ENCODE measurements at regions not wholly inside any gene's neighbourhood (a gene's known extent, or its start where the extent isn't known, plus 50 kb on each side); places are given as distances from the start of the nearest gene placed in this dataset.
"Not testable (repeated sequence)": the region's sequence is repeated elsewhere in the genome, so short reads cannot be mapped to it uniquely, and the experiment has no call there.

- DNase-seq: no peak
These were observed 464.4 kb upstream of the TUSC1 start for GRCh38 chr9:26142631-26143030.

GRCh38 chr9:26142201-26142600, 464.0 kb upstream of the TUSC1 start:
- DNase-seq: no peak

GRCh38 chr9:26133537-26133936, 455.3 kb upstream of the TUSC1 start:
- DNase-seq: no peak

GRCh38 chr9:26132746-26133312, 454.6 kb upstream of the TUSC1 start:
- no peak for DNase-seq

- no peak for DNase-seq
These were observed 453.6 kb upstream of the TUSC1 start for GRCh38 chr9:26131886-26132285.

GRCh38 chr9:26129217-26129616, 451.0 kb upstream of the TUSC1 start:
- no peak for DNase-seq

GRCh38 chr9:26125693-26126092, 447.4 kb upstream of the TUSC1 start:
- no peak for DNase-seq

- not testable (repeated sequence) for DNase-seq
These were observed 437.8 kb upstream of the TUSC1 start for GRCh38 chr9:26116085-26116484.

GRCh38 chr9:26112724-26113123, 434.5 kb upstream of the TUSC1 start:
- DNase-seq: no peak

- no peak for DNase-seq
These were observed 408.2 kb upstream of the TUSC1 start for GRCh38 chr9:26086396-26086795.

- no peak for DNase-seq
These were observed 403.6 kb upstream of the TUSC1 start for GRCh38 chr9:26081847-26082246.

GRCh38 chr9:26078706-26079105, 400.5 kb upstream of the TUSC1 start:
- DNase-seq: no peak

- no peak for DNase-seq
These were observed 399.6 kb upstream of the TUSC1 start for GRCh38 chr9:26077860-26078259.

- DNase-seq: no peak
These were observed 389.4 kb upstream of the TUSC1 start for GRCh38 chr9:26067608-26068007.

- no peak for DNase-seq
These were observed 388.0 kb upstream of the TUSC1 start for GRCh38 chr9:26066237-26066636.

- no peak for DNase-seq
These were observed 383.8 kb upstream of the TUSC1 start for GRCh38 chr9:26061948-26062575.

GRCh38 chr9:26058111-26058895, 380.1 kb upstream of the TUSC1 start:
- no peak for DNase-seq

- DNase-seq: no peak
These were observed 378.8 kb upstream of the TUSC1 start for GRCh38 chr9:26057050-26057449.

GRCh38 chr9:26054600-26055520, 376.6 kb upstream of the TUSC1 start:
- DNase-seq: no peak

GRCh38 chr9:26053954-26054353, 375.7 kb upstream of the TUSC1 start:
- no peak for DNase-seq

GRCh38 chr9:26043431-26043830, 365.2 kb upstream of the TUSC1 start:
- DNase-seq: no peak

GRCh38 chr9:26034786-26035185, 356.5 kb upstream of the TUSC1 start:
- DNase-seq: no peak

GRCh38 chr9:26033336-26033735, 355.1 kb upstream of the TUSC1 start:
- no peak for DNase-seq
